ENCODE measurements at regions not wholly inside any gene's neighbourhood (a gene's known extent, or its start where the extent isn't known, plus 50 kb on each side); places are given as distances from the start of the nearest gene placed in this dataset.

DNA sequence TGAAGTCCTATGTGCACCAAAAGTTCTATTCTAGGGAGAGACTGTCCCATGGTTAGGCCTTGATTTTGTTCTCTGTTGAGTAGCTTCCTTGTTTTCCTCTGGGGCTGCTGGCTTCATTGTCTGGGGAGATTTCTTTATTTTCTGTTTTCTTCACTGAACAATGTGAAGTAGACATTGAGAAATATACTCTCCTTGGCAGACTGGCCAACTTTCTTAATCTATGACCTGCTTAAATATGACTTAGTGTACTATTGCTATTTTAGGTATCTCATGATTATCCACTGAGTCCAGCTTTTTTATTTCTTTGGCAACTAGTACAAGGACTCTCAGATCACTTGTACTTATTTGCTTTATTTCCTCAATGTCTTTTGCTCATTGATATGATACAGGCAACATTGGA, 1594.6 kb downstream of the ARAP2 start:
- TF ChIP-seq ZFP30 (CRISPR knock-in tag; IDR thresholded peaks at IDR 0.05) (no peak), TOX (CRISPR knock-in tag; IDR thresholded peaks at IDR 0.05; ENCODE audit: borderline replicate concordance) (no peak), BACH2 (CRISPR knock-in tag; IDR thresholded peaks at IDR 0.05; ENCODE audit: borderline replicate concordance) (no peak), CSDC2 (CRISPR knock-in tag; IDR thresholded peaks at IDR 0.05) (no peak), ZNF565 (CRISPR knock-in tag; conservative IDR thresholded peaks at IDR 0.05; ENCODE audit: low read depth) (no peak), TCF4 (CRISPR knock-in tag; IDR thresholded peaks at IDR 0.05; ENCODE audit: borderline replicate concordance) (no peak), ZNF70 (CRISPR knock-in tag; IDR thresholded peaks at IDR 0.05) (no peak), SNAI2 (CRISPR knock-in tag; IDR thresholded peaks at IDR 0.05) (no peak), GLIS3 (CRISPR knock-in tag; IDR thresholded peaks at IDR 0.05) (no peak), ZC3H10 (CRISPR knock-in tag; IDR thresholded peaks at IDR 0.05) (no peak), ZNF8 (CRISPR knock-in tag; IDR thresholded peaks at IDR 0.05) (no peak)
- TF ChIP-seq, protein P1, sequence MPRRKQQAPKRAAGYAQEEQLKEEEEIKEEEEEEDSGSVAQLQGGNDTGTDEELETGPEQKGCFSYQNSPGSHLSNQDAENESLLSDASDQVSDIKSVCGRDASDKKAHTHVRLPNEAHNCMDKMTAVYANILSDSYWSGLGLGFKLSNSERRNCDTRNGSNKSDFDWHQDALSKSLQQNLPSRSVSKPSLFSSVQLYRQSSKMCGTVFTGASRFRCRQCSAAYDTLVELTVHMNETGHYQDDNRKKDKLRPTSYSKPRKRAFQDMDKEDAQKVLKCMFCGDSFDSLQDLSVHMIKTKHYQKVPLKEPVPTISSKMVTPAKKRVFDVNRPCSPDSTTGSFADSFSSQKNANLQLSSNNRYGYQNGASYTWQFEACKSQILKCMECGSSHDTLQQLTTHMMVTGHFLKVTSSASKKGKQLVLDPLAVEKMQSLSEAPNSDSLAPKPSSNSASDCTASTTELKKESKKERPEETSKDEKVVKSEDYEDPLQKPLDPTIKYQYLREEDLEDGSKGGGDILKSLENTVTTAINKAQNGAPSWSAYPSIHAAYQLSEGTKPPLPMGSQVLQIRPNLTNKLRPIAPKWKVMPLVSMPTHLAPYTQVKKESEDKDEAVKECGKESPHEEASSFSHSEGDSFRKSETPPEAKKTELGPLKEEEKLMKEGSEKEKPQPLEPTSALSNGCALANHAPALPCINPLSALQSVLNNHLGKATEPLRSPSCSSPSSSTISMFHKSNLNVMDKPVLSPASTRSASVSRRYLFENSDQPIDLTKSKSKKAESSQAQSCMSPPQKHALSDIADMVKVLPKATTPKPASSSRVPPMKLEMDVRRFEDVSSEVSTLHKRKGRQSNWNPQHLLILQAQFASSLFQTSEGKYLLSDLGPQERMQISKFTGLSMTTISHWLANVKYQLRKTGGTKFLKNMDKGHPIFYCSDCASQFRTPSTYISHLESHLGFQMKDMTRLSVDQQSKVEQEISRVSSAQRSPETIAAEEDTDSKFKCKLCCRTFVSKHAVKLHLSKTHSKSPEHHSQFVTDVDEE (CRISPR knock-in tag; IDR thresholded peaks at IDR 0.05): no peak
- TF ChIP-seq, protein P2, sequence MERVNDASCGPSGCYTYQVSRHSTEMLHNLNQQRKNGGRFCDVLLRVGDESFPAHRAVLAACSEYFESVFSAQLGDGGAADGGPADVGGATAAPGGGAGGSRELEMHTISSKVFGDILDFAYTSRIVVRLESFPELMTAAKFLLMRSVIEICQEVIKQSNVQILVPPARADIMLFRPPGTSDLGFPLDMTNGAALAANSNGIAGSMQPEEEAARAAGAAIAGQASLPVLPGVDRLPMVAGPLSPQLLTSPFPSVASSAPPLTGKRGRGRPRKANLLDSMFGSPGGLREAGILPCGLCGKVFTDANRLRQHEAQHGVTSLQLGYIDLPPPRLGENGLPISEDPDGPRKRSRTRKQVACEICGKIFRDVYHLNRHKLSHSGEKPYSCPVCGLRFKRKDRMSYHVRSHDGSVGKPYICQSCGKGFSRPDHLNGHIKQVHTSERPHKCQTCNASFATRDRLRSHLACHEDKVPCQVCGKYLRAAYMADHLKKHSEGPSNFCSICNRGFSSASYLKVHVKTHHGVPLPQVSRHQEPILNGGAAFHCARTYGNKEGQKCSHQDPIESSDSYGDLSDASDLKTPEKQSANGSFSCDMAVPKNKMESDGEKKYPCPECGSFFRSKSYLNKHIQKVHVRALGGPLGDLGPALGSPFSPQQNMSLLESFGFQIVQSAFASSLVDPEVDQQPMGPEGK (CRISPR knock-in tag; IDR thresholded peaks at IDR 0.05; ENCODE audit: borderline replicate concordance): no peak
- TF ChIP-seq, protein P3, sequence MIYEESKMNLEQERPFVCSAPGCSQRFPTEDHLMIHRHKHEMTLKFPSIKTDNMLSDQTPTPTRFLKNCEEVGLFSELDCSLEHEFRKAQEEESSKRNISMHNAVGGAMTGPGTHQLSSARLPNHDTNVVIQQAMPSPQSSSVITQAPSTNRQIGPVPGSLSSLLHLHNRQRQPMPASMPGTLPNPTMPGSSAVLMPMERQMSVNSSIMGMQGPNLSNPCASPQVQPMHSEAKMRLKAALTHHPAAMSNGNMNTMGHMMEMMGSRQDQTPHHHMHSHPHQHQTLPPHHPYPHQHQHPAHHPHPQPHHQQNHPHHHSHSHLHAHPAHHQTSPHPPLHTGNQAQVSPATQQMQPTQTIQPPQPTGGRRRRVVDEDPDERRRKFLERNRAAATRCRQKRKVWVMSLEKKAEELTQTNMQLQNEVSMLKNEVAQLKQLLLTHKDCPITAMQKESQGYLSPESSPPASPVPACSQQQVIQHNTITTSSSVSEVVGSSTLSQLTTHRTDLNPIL (CRISPR knock-in tag; IDR thresholded peaks at IDR 0.05; ENCODE audit: low read depth): no peak
- ATAC-seq: no peak

DNA sequence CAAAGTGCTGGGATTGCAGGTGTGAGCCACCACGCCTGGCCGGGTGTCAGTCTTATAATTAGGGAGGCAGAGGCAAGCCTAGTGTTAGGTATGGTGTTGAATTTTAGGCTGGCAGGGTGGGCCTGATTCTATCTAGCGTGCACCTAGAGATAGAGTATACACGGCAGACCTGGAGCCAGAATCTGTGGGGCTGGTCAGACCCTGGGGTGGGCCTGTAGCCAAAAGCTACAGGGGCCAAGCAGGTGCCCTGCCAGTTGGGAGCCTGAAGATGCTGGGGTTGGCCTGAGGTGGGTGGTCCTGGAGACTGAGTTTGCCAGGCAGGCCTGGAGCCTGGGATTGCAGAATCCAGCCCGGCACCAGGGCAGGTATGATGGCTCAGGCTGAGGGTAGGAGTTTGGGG, 1580.3 kb downstream of the ARAP2 start:
- TF ChIP-seq ZNF8 (CRISPR knock-in tag; IDR thresholded peaks at IDR 0.05) (no peak), CSDC2 (CRISPR knock-in tag; IDR thresholded peaks at IDR 0.05) (no peak), ZNF565 (CRISPR knock-in tag; conservative IDR thresholded peaks at IDR 0.05; ENCODE audit: low read depth) (no peak), ZFP3 (CRISPR knock-in tag; IDR thresholded peaks at IDR 0.05) (no peak), GLIS3 (CRISPR knock-in tag; IDR thresholded peaks at IDR 0.05) (no peak), ISL1 (CRISPR knock-in tag; IDR thresholded peaks at IDR 0.05) (no peak), SNAI2 (CRISPR knock-in tag; IDR thresholded peaks at IDR 0.05) (no peak), PPARA (CRISPR knock-in tag; IDR thresholded peaks at IDR 0.05; ENCODE audit: borderline replicate concordance) (no peak), RARB (CRISPR knock-in tag; IDR thresholded peaks at IDR 0.05) (no peak)
- TF ChIP-seq, protein P2 (CRISPR knock-in tag; IDR thresholded peaks at IDR 0.05; ENCODE audit: borderline replicate concordance): no peak
- TF ChIP-seq, protein P1 (CRISPR knock-in tag; IDR thresholded peaks at IDR 0.05): no peak
- ATAC-seq: no peak

DNA sequence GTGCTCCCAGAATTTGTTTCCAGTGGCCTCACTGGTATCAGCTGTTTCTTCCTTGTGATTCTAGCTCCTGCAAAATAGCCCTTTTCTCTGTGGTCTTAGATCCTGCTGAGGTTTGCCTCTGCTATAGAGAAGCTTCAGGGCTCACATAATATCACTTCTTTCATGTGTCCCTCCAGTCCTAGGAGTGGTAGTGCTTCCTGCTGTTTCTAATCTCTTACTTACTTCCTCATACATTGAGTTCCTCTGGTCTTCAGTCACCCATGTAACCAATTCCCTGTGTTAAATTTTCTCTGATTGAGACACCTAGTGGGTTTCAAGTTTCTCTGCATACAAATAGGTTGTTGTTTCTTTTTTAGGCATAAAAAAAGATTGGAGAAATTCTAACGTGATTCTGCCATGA, 1567.9 kb downstream of the ARAP2 start:
- no peak for ATAC-seq
- no peak for TF ChIP-seq TOX (CRISPR knock-in tag; IDR thresholded peaks at IDR 0.05; ENCODE audit: borderline replicate concordance)

Measured in SK-N-SH treated with all-trans-retinoic acid at 6 μM for 48 hours (cell line).